ENCODE measurements at regions not wholly inside any gene's neighbourhood (a gene's known extent, or its start where the extent isn't known, plus 50 kb on each side); places are given as distances from the start of the nearest gene placed in this dataset.

DNA sequence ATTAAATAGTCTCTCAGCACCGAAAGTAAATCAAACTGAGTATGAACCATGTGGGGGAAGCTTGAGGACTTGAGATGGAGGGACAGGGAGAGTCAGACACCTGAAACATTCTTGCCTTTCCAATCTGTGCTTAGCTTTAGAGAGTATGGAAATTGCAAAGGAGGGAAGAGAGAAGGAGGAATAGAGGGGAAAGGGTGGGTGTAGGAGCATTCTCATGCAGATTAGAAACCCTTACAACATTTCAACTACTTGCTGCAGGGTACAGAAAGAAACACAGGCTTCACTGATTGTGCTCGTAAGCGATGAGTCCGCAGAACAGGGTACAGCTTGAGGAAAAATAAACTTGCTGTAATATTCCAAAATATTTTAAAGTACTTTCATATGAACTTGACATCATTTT is 73.8 kb downstream of the NIBAN1 start:
- Histone ChIP-seq H3K27me3 (no peaks in the 10 kb centered on the region), H3K36me3 (replicated peaks in 1 of 2; ENCODE audit: insufficient read depth in 1 of 2, low read depth in 2 of 2) (peaks cover 0 to 5% of the 10 kb centered on the region in 2 donors), H3K4me3 (no peak overlapping the region), H3K4me1 (peaks cover 55% of the 10 kb centered on the region), H3K9me3 (no peaks in the 10 kb centered on the region), H3K27ac (peak overlapping the region in 3 of 4 donors; percentile 5 to 51 (median 45))
- intact Hi-C loops (cut with DNase I): no loop called here
- no peak for DNase-seq
- WGBS, 2 donors: 85 to 89% methylated on average over 4 of the region's 4 CpGs
- TF ChIP-seq, protein P1, sequence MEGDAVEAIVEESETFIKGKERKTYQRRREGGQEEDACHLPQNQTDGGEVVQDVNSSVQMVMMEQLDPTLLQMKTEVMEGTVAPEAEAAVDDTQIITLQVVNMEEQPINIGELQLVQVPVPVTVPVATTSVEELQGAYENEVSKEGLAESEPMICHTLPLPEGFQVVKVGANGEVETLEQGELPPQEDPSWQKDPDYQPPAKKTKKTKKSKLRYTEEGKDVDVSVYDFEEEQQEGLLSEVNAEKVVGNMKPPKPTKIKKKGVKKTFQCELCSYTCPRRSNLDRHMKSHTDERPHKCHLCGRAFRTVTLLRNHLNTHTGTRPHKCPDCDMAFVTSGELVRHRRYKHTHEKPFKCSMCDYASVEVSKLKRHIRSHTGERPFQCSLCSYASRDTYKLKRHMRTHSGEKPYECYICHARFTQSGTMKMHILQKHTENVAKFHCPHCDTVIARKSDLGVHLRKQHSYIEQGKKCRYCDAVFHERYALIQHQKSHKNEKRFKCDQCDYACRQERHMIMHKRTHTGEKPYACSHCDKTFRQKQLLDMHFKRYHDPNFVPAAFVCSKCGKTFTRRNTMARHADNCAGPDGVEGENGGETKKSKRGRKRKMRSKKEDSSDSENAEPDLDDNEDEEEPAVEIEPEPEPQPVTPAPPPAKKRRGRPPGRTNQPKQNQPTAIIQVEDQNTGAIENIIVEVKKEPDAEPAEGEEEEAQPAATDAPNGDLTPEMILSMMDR (IDR thresholded peaks at IDR 0.05): no peak
- TF ChIP-seq POLR2A (IDR thresholded peaks at IDR 0.05): no peak
- ATAC-seq: no peak

GRCh38 chr1:184896000-184896399 is 78.3 kb downstream of the NIBAN1 start:
- Histone ChIP-seq H3K9me3 (no peaks in the 10 kb centered on the region), H3K4me3 (no peak overlapping the region), H3K27me3 (no peaks in the 10 kb centered on the region), H3K36me3 (replicated peaks in 1 of 2; ENCODE audit: insufficient read depth in 1 of 2, low read depth in 2 of 2) (peaks cover 0 to 5% of the 10 kb centered on the region in 2 donors), H3K27ac (no peak overlapping the region), H3K4me1 (peaks cover 21% of the 10 kb centered on the region)
- no peak for DNase-seq
- TF ChIP-seq, protein P1 (IDR thresholded peaks at IDR 0.05): no peak
- TF ChIP-seq POLR2A (IDR thresholded peaks at IDR 0.05): no peak
- intact Hi-C loops (cut with DNase I): no loop called here
- 76 to 89% methylated on average over 1 to 2 of the region's 2 CpGs for WGBS, 2 donors
- ATAC-seq: no peak

GRCh38 chr1:184895086-184895485 is 79.2 kb downstream of the NIBAN1 start:
- H3K4me1 ChIP-seq: peaks cover 24% of the 10 kb centered on the region
- H3K27ac ChIP-seq: no peak overlapping the region
- intact Hi-C loops (cut with DNase I): no loop called here
- no peaks in the 10 kb centered on the region for H3K27me3 ChIP-seq
- no peak overlapping the region for H3K4me3 ChIP-seq
- 67 to 73% methylated on average over 2 of the region's 2 CpGs for WGBS, 2 donors
- peaks cover 0 to 5% of the 10 kb centered on the region in 2 donors for H3K36me3 ChIP-seq (replicated peaks in 1 of 2; ENCODE audit: insufficient read depth in 1 of 2, low read depth in 2 of 2)
- no peak for ATAC-seq
- TF ChIP-seq, protein P1 (IDR thresholded peaks at IDR 0.05): no peak
- TF ChIP-seq POLR2A (IDR thresholded peaks at IDR 0.05): no peak
- no peaks in the 10 kb centered on the region for H3K9me3 ChIP-seq
- no peak for DNase-seq

DNA sequence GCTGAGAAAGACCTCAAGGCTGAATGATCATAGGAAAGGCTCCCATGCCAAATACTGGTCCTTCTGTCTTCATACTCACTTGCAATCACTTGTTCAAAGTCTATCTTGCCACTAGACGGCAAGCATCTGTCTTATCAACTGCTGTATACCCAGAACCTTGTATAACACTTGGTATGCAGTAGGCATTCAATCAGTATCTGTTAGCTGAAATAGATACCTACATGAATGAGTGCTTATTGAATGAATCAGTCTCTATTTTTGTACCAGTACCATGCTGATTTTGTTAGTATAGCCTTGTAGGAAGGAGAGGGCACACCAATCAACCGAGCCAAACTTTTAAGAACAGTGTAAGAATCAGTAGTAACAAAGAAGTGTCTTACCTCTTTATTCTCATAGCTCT is 80.6 kb downstream of the NIBAN1 start:
- TF ChIP-seq POLR2A (IDR thresholded peaks at IDR 0.05): no peak
- TF ChIP-seq, protein P1 (IDR thresholded peaks at IDR 0.05): no peak
- ATAC-seq (no peak), DNase-seq (no peak)
- H3K9me3 ChIP-seq: no peaks in the 10 kb centered on the region
- 62 to 68% methylated on average over 2 of the region's 2 CpGs for WGBS, 2 donors
- intact Hi-C loops (cut with DNase I): no loop called here
- peak overlapping the region in 2 of 4 donors; percentile 5 to 28 for H3K27ac ChIP-seq
- no peak overlapping the region for H3K4me3 ChIP-seq
- H3K27me3 ChIP-seq: no peaks in the 10 kb centered on the region
- H3K4me1 ChIP-seq: peaks cover 34% of the 10 kb centered on the region
- H3K36me3 ChIP-seq (replicated peaks in 1 of 2; ENCODE audit: insufficient read depth in 1 of 2, low read depth in 2 of 2): peaks cover 0 to 5% of the 10 kb centered on the region in 2 donors

DNA sequence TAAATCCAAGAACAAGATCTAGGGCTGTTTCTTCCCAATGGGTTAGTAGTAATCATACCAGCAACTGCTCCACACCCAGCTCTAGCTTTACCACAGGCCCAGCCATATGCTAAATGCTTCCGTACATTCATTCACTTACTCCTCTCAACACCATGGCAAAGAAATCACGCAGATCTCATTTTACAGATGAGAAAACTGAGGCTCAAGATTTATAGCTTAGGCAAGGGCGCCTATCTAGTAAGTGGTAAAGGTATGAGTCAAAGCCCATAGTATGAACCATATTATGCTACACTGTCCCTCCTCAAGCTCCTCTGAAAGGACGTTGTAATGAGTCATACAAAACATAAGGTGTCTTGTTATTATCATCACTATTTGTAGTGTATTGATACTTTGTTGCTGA is 82.2 kb downstream of the NIBAN1 start:
- no peak for ATAC-seq
- Histone ChIP-seq H3K4me3 (no peak overlapping the region), H3K27ac (peak overlapping the region in 3 of 4 donors; percentile 22 to 76 (median 47)), H3K9me3 (no peaks in the 10 kb centered on the region), H3K36me3 (replicated peaks in 1 of 2; ENCODE audit: insufficient read depth in 1 of 2, low read depth in 2 of 2) (no peaks in the 10 kb centered on the region), H3K27me3 (no peaks in the 10 kb centered on the region), H3K4me1 (peaks cover 43% of the 10 kb centered on the region)
- TF ChIP-seq, protein P1 (IDR thresholded peaks at IDR 0.05): no peak
- no peak for DNase-seq
- intact Hi-C loops (cut with DNase I): no loop called here
- WGBS, 2 donors: 74 to 80% methylated on average over 4 of the region's 4 CpGs
